ENCODE measurements at regions not wholly inside any gene's neighbourhood (a gene's known extent, or its start where the extent isn't known, plus 50 kb on each side); places are given as distances from the start of the nearest gene placed in this dataset.

DNA sequence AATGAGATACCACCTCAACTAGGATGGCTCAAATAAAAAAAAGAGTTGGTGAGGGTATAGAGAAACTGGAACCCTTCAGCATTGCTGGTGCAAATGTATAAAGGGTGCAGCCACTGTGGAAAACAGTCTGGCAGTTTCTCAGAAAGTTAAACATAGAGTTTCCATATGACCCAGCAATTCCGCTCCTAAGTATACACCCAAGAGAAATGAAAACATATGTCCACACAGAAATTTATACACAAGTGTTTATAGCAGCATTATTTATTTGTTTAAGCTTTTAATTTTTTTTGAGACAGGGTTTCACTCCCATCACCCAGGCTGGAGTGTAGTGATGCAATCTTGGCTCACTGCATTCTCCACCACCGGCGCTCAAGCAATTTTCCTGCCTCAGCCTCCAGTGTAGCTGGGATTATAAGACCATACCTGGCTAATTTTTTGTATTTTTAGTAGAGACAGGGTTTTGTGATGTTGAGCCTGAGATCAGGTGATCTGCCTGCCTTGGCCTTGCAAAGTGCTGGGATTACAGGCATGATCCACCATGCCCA lies 118.2 kb upstream of the KIF5B start:
- TF ChIP-seq CTCF (IDR thresholded peaks at IDR 0.05; ENCODE audit: low read depth, low read length) = no peak
- TF ChIP-seq POLR2A (IDR thresholded peaks at IDR 0.05; ENCODE audit: extremely low read depth, insufficient read length) = no peak
- TF ChIP-seq MAX (IDR thresholded peaks at IDR 0.05; ENCODE audit: low read depth, low read length) = no peak

Data from NB4 (cell line).